BLaER1 treated with 17β-estradiol and CSF1 and Interleukin-3, amounts not matched to agents 10 nM and 100 nM (cell line): ENCODE measurements at regions not wholly inside any gene's neighbourhood (a gene's known extent, or its start where the extent isn't known, plus 50 kb on each side); places are given as distances from the start of the nearest gene placed in this dataset.

Experiments used
- H3K27ac ChIP-seq, 11 experiments: shearing (Covaris generic); formaldehyde crosslinking; 2 replicates each; pipeline ENCODE4 v1.8.1; 2022
- H3K27me3 ChIP-seq, 11 experiments: shearing (Covaris generic); formaldehyde crosslinking; 2 replicates each; pipeline ENCODE4 v1.8.1; 2022
- H3K36me3 ChIP-seq, 11 experiments: shearing (Covaris generic); formaldehyde crosslinking; 2 replicates each; pipeline ENCODE4 v1.8.1; 2022
- H3K4me1 ChIP-seq, 10 experiments: shearing (Covaris generic); formaldehyde crosslinking; 2 replicates each; pipeline ENCODE4 v1.8.1; 2022
- H3K4me2 ChIP-seq, 11 experiments: shearing (Covaris generic); formaldehyde crosslinking; 2 replicates each; pipeline ENCODE4 v1.8.1; 2022
- H3K4me3 ChIP-seq, 10 experiments: shearing (Covaris generic); formaldehyde crosslinking; 2 replicates each; pipeline ENCODE4 v1.8.1; 2022
- H3K9ac ChIP-seq, 11 experiments: shearing (Covaris generic); formaldehyde crosslinking; 2 replicates each; pipeline ENCODE4 v1.8.1; 2022
- H3K9me3 ChIP-seq, 11 experiments: shearing (Covaris generic); formaldehyde crosslinking; replicated peaks in 1 of 11; 2 replicates each; pipeline ENCODE4 v1.8.1; 2022
- H4K20me1 ChIP-seq, 11 experiments: shearing (Covaris generic); formaldehyde crosslinking; 2 replicates each; pipeline ENCODE4 v1.8.1; 2022
- Cebpa-rat ChIP-seq, 11 experiments: shearing (Covaris generic); IDR thresholded peaks; 2 replicates each; pipeline ENCODE4 v1.8.1; 2022

GRCh38 chr10:113442336-113442735, 110.5 kb upstream of the HABP2 start:
- no peak for TF ChIP-seq Cebpa-rat (IDR thresholded peaks at IDR 0.05)
- H3K9me3 ChIP-seq: no peaks in the 10 kb centered on the region
- H3K4me2 ChIP-seq: peak overlapping the region in 2 of 11 experiments; percentile 3 to 18; a peak in 2 of 22 replicates
- no peak overlapping the region for H3K27ac ChIP-seq
- H3K9ac ChIP-seq: no peak overlapping the region
- no peaks in the 10 kb centered on the region for H3K27me3 ChIP-seq
- no peaks in the 10 kb centered on the region for H3K36me3 ChIP-seq
- no peak overlapping the region for H3K4me3 ChIP-seq
- H3K4me1 ChIP-seq: peaks cover 0 to 35% (median 8%) of the 10 kb centered on the region in 10 experiments; a peak in 12 of 20 replicates
- no peaks in the 10 kb centered on the region for H4K20me1 ChIP-seq

DNA sequence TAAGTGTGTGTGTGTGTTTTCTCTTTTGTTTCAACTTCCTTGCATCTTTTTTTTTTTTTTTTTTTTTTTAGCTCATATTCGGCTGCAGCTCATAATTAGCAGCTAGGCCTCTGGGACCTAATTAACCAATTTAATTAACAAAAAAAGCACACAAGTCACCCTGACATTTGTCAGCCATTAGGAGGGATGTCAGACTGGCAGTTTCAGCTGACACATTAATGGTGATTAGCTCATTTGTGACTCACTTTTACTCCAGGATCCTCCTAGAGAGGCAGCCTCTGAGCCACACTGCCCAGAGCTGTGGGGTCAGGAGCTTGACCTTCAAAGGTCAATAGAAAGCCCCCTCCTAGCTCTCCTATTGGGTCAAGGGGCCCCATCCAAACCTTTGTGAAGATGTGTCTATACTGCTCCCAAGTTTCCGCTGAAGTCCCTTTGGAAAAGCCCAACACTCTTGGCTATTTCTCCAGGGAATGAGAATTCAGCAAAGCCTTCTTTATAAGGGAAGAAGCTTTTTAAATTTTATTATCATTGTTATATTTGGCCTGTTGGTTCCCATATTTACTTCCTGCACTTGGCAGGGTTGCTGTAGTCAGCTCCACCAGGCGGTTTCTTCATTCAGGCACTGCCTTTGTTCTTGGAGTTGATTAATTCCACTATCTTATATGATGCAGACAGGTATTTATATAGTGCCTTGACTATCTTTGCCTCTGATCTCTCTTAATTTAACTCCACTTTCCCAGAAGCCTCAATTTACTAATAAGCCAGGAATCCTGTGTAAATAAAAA, 109.5 kb upstream of the HABP2 start:
- Histone ChIP-seq H3K27me3 (no peaks in the 10 kb centered on the region), H3K9ac (no peak overlapping the region), H3K4me2 (peak overlapping the region in 2 of 11 experiments; percentile 15 to 23; a peak in 2 of 22 replicates), H3K4me1 (peaks cover 0 to 35% (median 16%) of the 10 kb centered on the region in 10 experiments; a peak in 14 of 20 replicates), H4K20me1 (no peaks in the 10 kb centered on the region), H3K4me3 (no peak overlapping the region), H3K27ac (no peak overlapping the region), H3K36me3 (no peaks in the 10 kb centered on the region), H3K9me3 (no peaks in the 10 kb centered on the region)
- TF ChIP-seq Cebpa-rat (IDR thresholded peaks at IDR 0.05): no peak

DNA sequence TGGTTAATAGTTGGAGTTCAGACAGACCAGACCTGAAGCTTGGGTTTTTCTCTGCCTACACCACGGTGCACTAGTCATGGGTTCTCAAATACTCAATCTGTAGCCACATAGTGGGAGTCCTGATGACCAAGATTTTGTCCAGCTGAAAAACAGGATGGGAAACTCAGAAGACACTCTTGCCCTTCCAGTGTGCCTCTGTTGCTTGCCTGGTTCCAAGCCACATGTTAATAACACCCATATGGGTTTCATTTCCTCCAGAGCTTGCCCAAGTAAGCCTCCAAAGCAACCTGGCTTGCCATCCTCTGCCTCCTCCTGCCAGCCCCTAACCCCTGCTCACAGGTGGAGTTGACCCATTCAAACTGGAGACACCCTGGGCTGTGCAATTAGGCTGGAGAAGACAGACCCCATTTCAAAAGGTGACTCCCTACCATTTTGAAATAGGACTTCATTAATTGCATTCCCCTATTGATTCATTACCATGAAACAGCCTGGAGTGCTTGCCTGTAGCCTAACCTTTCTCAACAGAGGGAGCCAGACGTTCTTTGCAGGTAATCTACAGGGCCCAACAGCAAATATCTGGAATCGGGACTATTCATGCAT, 108.0 kb upstream of the HABP2 start:
- no peak for TF ChIP-seq Cebpa-rat (IDR thresholded peaks at IDR 0.05)

GRCh38 chr10:113445736-113446135, 107.1 kb upstream of the HABP2 start:
- no peak for TF ChIP-seq Cebpa-rat (IDR thresholded peaks at IDR 0.05)
- Histone ChIP-seq H4K20me1 (no peaks in the 10 kb centered on the region), H3K4me1 (peaks cover 0 to 35% (median 16%) of the 10 kb centered on the region in 10 experiments; a peak in 14 of 20 replicates), H3K4me2 (0 out of 22 replicates have a peak overlapping the region, but pooled peaks of 1 of the 11 experiments have one; percentile 9), H3K27ac (no peak overlapping the region), H3K36me3 (no peaks in the 10 kb centered on the region), H3K9me3 (no peaks in the 10 kb centered on the region), H3K27me3 (no peaks in the 10 kb centered on the region), H3K4me3 (no peak overlapping the region), H3K9ac (no peak overlapping the region)

More for the DNA sequence above, 108.0 kb upstream of the HABP2 start:
- Histone ChIP-seq H3K9me3 (no peaks in the 10 kb centered on the region), H3K4me3 (no peak overlapping the region), H3K4me1 (peaks cover 0 to 35% (median 16%) of the 10 kb centered on the region in 10 experiments; a peak in 14 of 20 replicates), H3K36me3 (no peaks in the 10 kb centered on the region), H4K20me1 (no peaks in the 10 kb centered on the region), H3K27ac (no peak overlapping the region), H3K9ac (no peak overlapping the region), H3K4me2 (peak overlapping the region in 2 of 11 experiments; percentile 2 to 36; a peak in 2 of 22 replicates), H3K27me3 (no peaks in the 10 kb centered on the region)

DNA sequence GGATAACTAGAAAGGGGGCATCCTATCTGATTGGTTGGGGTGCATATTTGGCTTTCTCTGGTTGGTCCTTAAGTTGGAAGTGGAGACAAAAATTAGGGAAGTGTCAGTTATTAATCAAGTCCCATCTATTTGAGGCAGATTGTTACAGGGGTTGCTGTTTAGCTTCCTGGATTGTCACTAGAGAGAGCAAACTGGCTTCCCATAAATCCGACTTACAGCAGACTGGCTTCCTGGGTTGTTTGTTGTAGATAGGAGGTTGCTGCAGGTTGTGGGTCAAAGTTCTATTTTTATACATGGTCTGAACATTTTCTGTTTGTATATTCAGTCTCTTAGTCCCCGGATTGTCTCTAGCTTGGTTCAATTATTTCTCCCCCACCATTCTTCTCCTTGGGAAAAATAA, 106.1 kb upstream of the HABP2 start:
- Histone ChIP-seq H3K9me3 (no peaks in the 10 kb centered on the region), H4K20me1 (no peaks in the 10 kb centered on the region), H3K4me1 (peaks cover 0 to 34% (median 16%) of the 10 kb centered on the region in 10 experiments; a peak in 14 of 20 replicates), H3K9ac (no peak overlapping the region), H3K27ac (no peak overlapping the region), H3K27me3 (no peaks in the 10 kb centered on the region), H3K36me3 (no peaks in the 10 kb centered on the region), H3K4me2 (peak overlapping the region in 4 of 11 experiments; percentile 4 to 46 (median 36); a peak in 3 of 22 replicates), H3K4me3 (no peak overlapping the region)
- no peak for TF ChIP-seq Cebpa-rat (IDR thresholded peaks at IDR 0.05)

- TF ChIP-seq Cebpa-rat (IDR thresholded peaks at IDR 0.05): no peak
- peak overlapping the region in 4 of 11 experiments; percentile 4 to 46 (median 36); a peak in 5 of 22 replicates for H3K4me2 ChIP-seq
- no peaks in the 10 kb centered on the region for H3K36me3 ChIP-seq
- H3K27ac ChIP-seq: no peak overlapping the region
- H3K4me3 ChIP-seq: no peak overlapping the region
- no peaks in the 10 kb centered on the region for H3K9me3 ChIP-seq
- H3K4me1 ChIP-seq: peaks cover 0 to 29% (median 15%) of the 10 kb centered on the region in 10 experiments; a peak in 14 of 20 replicates
- no peak overlapping the region for H3K9ac ChIP-seq
- H4K20me1 ChIP-seq: no peaks in the 10 kb centered on the region
- no peaks in the 10 kb centered on the region for H3K27me3 ChIP-seq
Observed at GRCh38 chr10:113447278-113447677, 105.6 kb upstream of the HABP2 start.

DNA sequence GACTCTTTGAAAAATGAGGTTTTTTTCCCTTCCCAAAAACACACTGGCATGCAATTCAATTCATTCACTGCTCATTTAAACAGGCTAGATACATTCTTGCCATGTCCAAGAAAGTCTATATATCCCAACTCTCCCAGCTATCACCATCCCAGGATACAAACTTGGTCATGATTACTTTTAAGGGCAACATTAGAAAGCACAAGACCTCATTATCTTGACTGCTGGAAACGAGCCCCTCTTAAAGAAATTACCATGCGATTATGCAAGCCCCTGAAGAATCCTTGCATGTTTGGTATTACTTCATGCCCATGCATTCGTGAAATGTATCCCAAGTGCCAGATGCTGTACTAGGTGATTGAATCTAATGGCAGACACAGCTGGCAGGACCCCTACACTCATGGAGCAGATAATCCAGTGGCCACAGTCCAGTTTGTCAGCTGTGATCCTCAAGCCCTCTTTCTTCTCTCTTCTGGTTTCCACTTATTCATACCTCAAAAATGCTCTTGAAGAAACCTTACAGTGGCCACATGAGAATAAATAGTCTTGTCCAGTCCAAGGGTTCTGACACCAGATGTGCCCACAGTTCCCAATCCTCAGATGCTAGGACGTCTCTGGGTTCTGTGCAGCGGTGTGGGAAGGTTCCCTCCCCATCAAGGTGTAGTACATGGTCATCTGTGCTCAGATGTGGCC, 103.7 kb upstream of the HABP2 start:
- Histone ChIP-seq H3K36me3 (no peaks in the 10 kb centered on the region), H3K9ac (no peak overlapping the region), H3K4me3 (no peak overlapping the region), H3K9me3 (no peaks in the 10 kb centered on the region), H3K27ac (no peak overlapping the region), H4K20me1 (no peaks in the 10 kb centered on the region), H3K4me2 (no peak overlapping the region), H3K4me1 (peaks cover 0 to 21% (median 12%) of the 10 kb centered on the region in 10 experiments; a peak in 9 of 20 replicates), H3K27me3 (no peaks in the 10 kb centered on the region)
- no peak for TF ChIP-seq Cebpa-rat (IDR thresholded peaks at IDR 0.05)

DNA sequence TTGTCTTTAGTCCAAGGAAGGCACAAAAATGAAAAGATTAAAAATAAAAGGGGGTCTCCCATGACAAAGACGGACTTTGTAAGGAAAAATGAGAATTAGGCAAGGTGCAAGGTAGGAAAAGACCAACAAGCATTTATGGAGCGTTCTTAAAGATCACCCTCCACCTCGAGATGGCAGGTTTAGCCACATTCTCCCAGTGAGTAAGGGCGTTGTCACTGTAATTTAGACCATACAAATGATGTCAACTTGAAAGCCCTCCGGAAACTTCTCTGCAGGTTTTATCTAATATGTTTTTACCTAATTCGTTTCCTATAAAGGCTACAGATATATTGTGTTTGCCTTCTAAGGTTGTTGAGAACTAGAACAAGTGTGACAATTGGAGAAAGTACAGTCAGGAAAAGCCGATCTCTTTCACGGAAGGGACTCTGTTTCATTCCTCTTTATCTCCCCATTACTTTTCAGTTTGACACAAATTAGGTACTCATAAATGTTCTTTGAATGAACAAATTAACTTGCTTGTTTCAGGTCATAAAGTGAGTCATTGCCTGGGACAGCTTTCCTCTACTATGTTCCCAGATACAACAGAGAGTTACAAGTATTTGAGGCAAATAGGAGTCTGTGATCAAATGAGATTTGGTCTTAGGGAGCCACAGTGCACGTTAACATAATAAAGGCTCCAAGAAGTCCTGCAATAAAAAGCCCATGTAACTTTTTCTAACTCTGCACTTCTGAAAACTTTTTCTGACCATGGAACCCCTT, 102.6 kb upstream of the HABP2 start:
- Histone ChIP-seq H3K4me1 (peaks cover 0 to 21% (median 9%) of the 10 kb centered on the region in 10 experiments; a peak in 9 of 20 replicates), H3K27ac (no peak overlapping the region), H3K36me3 (no peaks in the 10 kb centered on the region), H3K4me2 (no peak overlapping the region), H3K9me3 (no peaks in the 10 kb centered on the region), H3K4me3 (no peak overlapping the region), H3K9ac (no peak overlapping the region), H4K20me1 (no peaks in the 10 kb centered on the region), H3K27me3 (no peaks in the 10 kb centered on the region)
- no peak for TF ChIP-seq Cebpa-rat (IDR thresholded peaks at IDR 0.05)
